Fibroblast of lung (primary cell): ENCODE measurements at regions not wholly inside any gene's neighbourhood (a gene's known extent, or its start where the extent isn't known, plus 50 kb on each side); places are given as distances from the start of the nearest gene placed in this dataset.

Experiments used
- DNase-seq, 2 donors: peaks; one replicate each; pipeline versions ENCODE4 v3.0.0 to v3.0.0-alpha.2; 2010; ENCODE audit warnings: low read depth in 2 of 2
- H2AFZ ChIP-seq: 2 replicates; pipeline ENCODE4 v1.5.1; 2012; ENCODE audit warnings: low read length, control low read depth, inconsistent platforms
- H3K27ac ChIP-seq: 2 replicates; pipeline ENCODE4 v1.5.1; 2011; ENCODE audit warnings: low read length, control low read depth; ENCODE audit not compliant: insufficient read depth
- H3K27me3 ChIP-seq: 2 replicates; pipeline ENCODE4 v1.5.1; 2011; ENCODE audit warnings: mild to moderate bottlenecking, low read length; ENCODE audit not compliant: control insufficient read depth, insufficient read depth
- H3K36me3 ChIP-seq: 2 replicates; pipeline ENCODE4 v1.5.1; 2011; ENCODE audit warnings: low read length; ENCODE audit not compliant: control insufficient read depth, insufficient read depth
- H3K4me1 ChIP-seq: 2 replicates; pipeline ENCODE4 v1.5.1; 2011; ENCODE audit warnings: low read length; ENCODE audit not compliant: control insufficient read depth, insufficient read depth; ENCODE audit errors: extremely low read depth
- H3K4me2 ChIP-seq: 2 replicates; pipeline ENCODE4 v1.5.1; 2011; ENCODE audit warnings: low read length, control low read depth; ENCODE audit not compliant: insufficient read depth; ENCODE audit errors: extremely low read depth
- H3K4me3 ChIP-seq, 4 experiments: fragments of 200-600 bp in 1 of 4; sonication (generic) in 1 of 4; replicated peaks in 1 of 4; 2 replicates each; pipeline ENCODE4 v1.5.1; 2011 to 2016; ENCODE audit warnings: low read length in 4 of 4, low read depth in 3 of 4, mild to moderate bottlenecking in 3 of 4, control low read depth in 2 of 4, inconsistent platforms in 1 of 4, mixed read lengths in 1 of 4; ENCODE audit not compliant: insufficient read depth in 1 of 4; ENCODE audit errors: control extremely low read depth in 1 of 4
- H3K79me2 ChIP-seq: 2 replicates; pipeline ENCODE4 v1.5.1; 2012; ENCODE audit warnings: mild to moderate bottlenecking, low read length, inconsistent platforms; ENCODE audit not compliant: control insufficient read depth, insufficient read depth
- H3K9ac ChIP-seq: 2 replicates; pipeline ENCODE4 v1.5.1; 2011; ENCODE audit warnings: mild to moderate bottlenecking, low read length, control low read depth; ENCODE audit not compliant: insufficient read depth
- H3K9me3 ChIP-seq: 2 replicates; pipeline ENCODE4 v1.5.1; 2012; ENCODE audit warnings: low read depth, low read length; ENCODE audit not compliant: control insufficient read depth, insufficient read depth
- H4K20me1 ChIP-seq: 2 replicates; pipeline ENCODE4 v1.5.1; 2011; ENCODE audit warnings: low read length; ENCODE audit not compliant: control insufficient read depth, insufficient read depth; ENCODE audit errors: extremely low read depth
- EZH2 ChIP-seq: IDR thresholded peaks from 2 replicates; pipeline ENCODE4 v1.5.1; 2012; ENCODE audit warnings: low read length, control low read depth, mild to moderate bottlenecking; ENCODE audit errors: missing control alignments
- TF ChIP-seq, protein P1 (sequence below), 2 donors: IDR thresholded peaks in 1 of 2; conservative IDR thresholded peaks in 1 of 2; 1 replicate in 1 of 2; 2 replicates in 1 of 2; pipeline ENCODE4 v1.5.1; 2011 to 2012; ENCODE audit warnings: low read length in 2 of 2, control low read depth in 1 of 2, inconsistent platforms in 1 of 2, low read depth in 1 of 2, mild to moderate bottlenecking in 1 of 2

DNA sequence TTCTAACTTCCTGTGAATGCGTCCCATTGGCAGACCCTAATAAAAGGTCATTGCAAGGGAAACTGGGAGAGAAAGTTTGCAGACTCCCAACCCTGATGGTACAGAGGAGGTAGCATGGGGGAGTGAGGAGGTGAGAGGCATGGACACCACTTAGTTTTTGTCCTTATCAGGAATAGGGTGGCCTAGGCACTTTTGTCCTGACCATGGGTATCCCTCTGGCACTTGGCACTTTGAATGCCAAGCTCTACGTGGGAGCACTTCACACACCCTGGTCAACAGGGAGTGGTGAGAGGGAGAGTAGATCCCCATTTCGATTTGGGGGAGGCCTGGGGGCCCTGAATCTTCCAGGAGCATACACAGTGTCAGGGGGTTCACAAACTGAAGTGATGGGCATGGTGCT, 75.6 kb upstream of the SH3PXD2B start:
- Histone ChIP-seq H3K4me1 (no peaks in the 10 kb centered on the region), H3K4me2 (no peak overlapping the region), H3K9me3 (no peaks in the 10 kb centered on the region), H3K27ac (no peak overlapping the region), H2AFZ (no peak overlapping the region), H3K36me3 (no peaks in the 10 kb centered on the region), H3K27me3 (peaks cover 7% of the 10 kb centered on the region), H3K4me3 (no peak overlapping the region), H3K79me2 (no peaks in the 10 kb centered on the region), H3K9ac (no peak overlapping the region), H4K20me1 (no peaks in the 10 kb centered on the region)
- no peak for TF ChIP-seq EZH2
- TF ChIP-seq, protein P1, sequence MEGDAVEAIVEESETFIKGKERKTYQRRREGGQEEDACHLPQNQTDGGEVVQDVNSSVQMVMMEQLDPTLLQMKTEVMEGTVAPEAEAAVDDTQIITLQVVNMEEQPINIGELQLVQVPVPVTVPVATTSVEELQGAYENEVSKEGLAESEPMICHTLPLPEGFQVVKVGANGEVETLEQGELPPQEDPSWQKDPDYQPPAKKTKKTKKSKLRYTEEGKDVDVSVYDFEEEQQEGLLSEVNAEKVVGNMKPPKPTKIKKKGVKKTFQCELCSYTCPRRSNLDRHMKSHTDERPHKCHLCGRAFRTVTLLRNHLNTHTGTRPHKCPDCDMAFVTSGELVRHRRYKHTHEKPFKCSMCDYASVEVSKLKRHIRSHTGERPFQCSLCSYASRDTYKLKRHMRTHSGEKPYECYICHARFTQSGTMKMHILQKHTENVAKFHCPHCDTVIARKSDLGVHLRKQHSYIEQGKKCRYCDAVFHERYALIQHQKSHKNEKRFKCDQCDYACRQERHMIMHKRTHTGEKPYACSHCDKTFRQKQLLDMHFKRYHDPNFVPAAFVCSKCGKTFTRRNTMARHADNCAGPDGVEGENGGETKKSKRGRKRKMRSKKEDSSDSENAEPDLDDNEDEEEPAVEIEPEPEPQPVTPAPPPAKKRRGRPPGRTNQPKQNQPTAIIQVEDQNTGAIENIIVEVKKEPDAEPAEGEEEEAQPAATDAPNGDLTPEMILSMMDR (conservative IDR thresholded peaks at IDR 0.05 in 1 of 2, IDR thresholded peaks at IDR 0.05 in 1 of 2; ENCODE audit: low read depth in 1 of 2, low read length in 2 of 2) = no peak
- no peak for DNase-seq

DNA sequence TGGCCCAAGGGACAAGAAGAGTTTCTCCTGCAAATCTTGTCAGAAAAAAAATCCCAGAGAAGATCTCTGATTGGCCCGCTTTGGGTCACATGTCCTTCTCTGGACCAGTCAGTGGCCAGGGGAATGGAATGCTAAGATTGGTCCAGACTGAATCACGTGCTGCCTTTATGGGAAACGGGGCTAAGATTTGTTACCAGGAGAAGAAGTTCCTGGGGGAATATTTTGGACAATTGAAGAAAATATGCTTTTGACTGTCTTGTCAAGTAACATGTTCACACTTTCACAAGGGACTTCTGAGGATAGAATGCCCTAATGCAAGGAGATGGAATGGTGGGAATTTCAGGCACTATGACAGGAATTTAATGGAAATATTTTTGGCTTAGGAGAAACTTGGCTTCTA, 74.1 kb upstream of the SH3PXD2B start:
- H3K36me3 ChIP-seq = no peaks in the 10 kb centered on the region
- H3K4me3 ChIP-seq = no peak overlapping the region
- H3K27me3 ChIP-seq = peaks cover 9% of the 10 kb centered on the region
- DNase-seq = peak in 1 of 2 donors; percentile 17
- no peaks in the 10 kb centered on the region for H3K79me2 ChIP-seq
- H4K20me1 ChIP-seq = no peaks in the 10 kb centered on the region
- no peaks in the 10 kb centered on the region for H3K9me3 ChIP-seq
- H3K9ac ChIP-seq = no peak overlapping the region
- H2AFZ ChIP-seq = no peak overlapping the region
- TF ChIP-seq, protein P1 (conservative IDR thresholded peaks at IDR 0.05 in 1 of 2, IDR thresholded peaks at IDR 0.05 in 1 of 2; ENCODE audit: low read depth in 1 of 2, low read length in 2 of 2) = no peak
- no peak for TF ChIP-seq EZH2
- H3K4me2 ChIP-seq = no peak overlapping the region
- no peak overlapping the region for H3K27ac ChIP-seq
- H3K4me1 ChIP-seq = no peaks in the 10 kb centered on the region

DNA sequence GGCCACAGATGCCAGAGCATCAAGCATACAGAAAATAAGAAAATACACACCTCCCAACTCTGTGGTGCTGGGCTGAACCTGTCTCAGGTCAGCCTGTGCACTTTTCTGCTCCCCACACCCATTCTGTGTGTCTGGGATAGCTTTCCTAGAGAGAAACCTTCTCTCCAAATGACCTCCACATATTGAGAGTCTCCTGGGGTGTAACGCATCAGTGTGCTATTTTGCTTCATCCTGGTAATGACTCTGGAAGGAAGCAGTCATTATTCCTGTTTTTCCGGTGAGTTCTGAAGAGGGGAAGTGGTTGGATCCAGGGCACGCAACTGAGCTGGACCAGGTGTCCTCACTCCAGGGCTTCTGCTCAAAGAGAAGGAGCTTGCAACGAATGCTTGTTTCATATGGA, 73.2 kb upstream of the SH3PXD2B start:
- DNase-seq = no peak
- no peaks in the 10 kb centered on the region for H4K20me1 ChIP-seq
- no peak for TF ChIP-seq EZH2
- TF ChIP-seq, protein P1 (conservative IDR thresholded peaks at IDR 0.05 in 1 of 2, IDR thresholded peaks at IDR 0.05 in 1 of 2; ENCODE audit: low read depth in 1 of 2, low read length in 2 of 2) = no peak
- H3K9me3 ChIP-seq = no peaks in the 10 kb centered on the region
- H3K4me2 ChIP-seq = no peak overlapping the region
- H3K9ac ChIP-seq = no peak overlapping the region
- H3K27me3 ChIP-seq = peaks cover 9% of the 10 kb centered on the region
- no peaks in the 10 kb centered on the region for H3K36me3 ChIP-seq
- no peak overlapping the region for H2AFZ ChIP-seq
- no peak overlapping the region for H3K4me3 ChIP-seq
- H3K4me1 ChIP-seq = no peaks in the 10 kb centered on the region
- no peaks in the 10 kb centered on the region for H3K79me2 ChIP-seq
- no peak overlapping the region for H3K27ac ChIP-seq
